Renal cortex interstitium (tissue), 11 donors: ENCODE measurements at regions not wholly inside any gene's neighbourhood (a gene's known extent, or its start where the extent isn't known, plus 50 kb on each side); places are given as distances from the start of the nearest gene placed in this dataset.

Source experiments
- DNase-seq, 11 donors: peaks; one replicate each; pipeline ENCODE4 v3.0.0-alpha.2; 2013; ENCODE audit warnings: low read depth in 9 of 11, low spot score in 4 of 11; ENCODE audit errors: extremely low read depth in 1 of 11

DNA sequence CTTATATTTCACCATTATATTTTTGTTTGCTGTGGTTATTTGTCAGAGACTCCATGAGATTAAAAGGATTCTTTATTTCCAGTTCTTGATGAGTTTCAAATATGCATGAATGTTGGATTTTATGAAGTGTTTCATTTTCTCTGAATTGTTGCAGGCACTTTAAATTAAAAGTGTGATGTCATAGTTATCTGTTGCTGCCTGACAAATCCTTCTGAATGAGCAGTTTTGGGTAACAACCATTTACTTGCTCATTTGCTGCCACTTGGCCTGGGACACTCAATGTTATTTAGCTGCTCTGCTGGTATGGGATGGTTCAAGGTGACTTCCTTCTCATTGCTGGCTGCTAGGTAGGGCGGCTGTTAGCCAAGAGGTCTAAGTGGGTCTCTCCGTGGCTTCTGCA lies 173.5 kb downstream of the LPIN1 start:
- no peak for DNase-seq

DNA sequence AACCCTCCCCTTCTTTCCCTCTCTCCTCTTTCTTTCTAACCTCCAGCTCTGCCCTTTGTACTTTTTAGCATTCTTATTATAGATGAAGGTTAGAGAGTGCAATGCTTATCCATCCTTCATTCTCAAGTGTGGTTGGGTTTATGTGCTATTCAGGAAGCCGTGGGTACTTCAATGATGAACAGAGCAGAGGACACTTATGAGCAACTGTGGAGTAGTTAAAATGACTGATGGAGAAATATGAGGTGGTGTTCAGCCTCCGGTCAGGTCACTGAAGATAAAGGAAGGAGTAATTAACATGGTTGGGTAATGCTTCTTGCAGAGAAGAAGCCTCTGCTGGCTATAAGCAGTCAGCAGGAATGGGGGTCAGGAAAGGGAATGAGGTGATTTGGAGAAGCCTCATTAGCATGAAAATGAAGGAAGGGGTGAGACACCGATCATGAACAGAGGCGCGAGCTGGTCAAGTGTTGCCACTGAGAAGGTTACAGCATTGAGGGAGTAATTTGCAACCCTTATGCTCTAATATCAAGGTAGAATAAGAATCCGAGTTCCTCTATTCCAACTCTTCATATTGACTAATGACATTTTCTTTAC lies 174.7 kb downstream of the LPIN1 start:
- DNase-seq = no peak

DNA sequence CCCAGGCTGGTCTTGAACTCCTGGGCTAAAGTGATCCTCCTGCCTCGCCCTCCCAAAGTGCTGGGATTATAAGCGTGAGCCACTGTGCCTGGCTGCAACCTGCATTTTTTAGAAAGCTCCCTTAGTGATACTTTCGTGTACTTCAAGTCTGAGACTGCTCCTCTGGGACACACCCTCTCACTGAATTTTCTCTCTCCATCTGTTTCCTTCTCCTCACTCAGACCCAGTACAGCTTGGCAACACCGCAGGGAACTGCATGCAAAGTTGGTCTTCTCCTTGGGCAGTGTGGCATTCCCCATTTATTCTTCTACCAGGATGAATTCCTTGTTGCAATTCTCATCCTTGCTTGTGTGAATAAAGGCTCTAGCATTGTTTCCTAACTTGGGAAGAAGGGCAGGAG lies 175.9 kb downstream of the LPIN1 start:
- no peak for DNase-seq

DNA sequence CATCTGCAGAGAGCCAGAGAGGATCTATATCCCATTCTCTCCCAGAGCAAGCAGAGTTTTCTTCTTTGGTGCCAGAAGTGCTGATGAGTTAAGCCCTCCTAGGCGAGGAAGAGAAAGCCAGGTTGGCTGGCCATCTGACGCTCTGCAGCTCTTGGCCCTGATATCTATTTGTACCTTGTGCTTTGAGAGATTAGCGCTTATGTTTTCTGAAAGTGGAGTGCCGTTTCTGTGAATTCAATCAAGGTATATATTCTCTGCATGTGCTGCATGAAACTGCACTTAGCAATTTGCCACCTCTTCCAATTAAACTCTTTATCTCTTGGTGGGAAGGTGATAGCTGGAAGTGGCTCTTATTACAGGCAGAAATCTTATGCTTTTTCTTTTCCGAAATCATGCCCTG lies 177.5 kb downstream of the LPIN1 start:
- DNase-seq = no peak

DNA sequence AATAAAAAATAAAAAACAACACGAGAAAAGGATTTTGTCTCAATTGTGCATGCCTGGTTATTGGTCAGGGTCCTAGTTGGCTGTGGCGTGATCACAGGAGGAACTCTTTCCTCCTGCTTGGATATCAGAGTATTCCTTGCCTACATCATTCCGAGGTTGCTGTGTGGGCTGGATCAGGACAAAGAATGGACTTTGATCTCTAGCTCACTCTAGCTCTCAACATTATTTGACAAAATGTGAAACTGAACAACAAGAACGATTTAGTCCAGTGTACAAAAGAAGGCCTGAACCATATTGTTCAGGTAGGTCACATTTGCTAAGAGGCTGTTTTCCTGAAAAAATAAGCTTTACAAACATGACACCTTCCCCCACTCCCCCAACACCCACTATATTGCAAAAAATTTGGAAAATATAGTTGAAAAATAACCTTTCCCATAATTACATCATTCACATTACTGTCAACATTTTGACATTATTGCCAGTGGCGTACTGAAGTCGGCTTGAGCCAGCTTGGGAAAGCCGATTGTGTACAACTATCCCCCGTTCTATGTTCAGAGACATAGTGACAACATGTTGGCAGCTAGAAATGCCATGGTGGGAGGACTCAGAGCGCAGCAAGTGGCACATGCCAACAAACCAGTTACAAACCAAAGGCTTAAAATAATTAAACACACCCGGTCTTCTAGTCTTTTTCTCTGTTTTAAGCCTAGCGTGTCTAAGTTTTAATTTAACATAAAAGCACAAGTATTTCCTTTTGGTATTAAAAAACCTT lies 179.0 kb downstream of the LPIN1 start:
- no peak for DNase-seq

DNA sequence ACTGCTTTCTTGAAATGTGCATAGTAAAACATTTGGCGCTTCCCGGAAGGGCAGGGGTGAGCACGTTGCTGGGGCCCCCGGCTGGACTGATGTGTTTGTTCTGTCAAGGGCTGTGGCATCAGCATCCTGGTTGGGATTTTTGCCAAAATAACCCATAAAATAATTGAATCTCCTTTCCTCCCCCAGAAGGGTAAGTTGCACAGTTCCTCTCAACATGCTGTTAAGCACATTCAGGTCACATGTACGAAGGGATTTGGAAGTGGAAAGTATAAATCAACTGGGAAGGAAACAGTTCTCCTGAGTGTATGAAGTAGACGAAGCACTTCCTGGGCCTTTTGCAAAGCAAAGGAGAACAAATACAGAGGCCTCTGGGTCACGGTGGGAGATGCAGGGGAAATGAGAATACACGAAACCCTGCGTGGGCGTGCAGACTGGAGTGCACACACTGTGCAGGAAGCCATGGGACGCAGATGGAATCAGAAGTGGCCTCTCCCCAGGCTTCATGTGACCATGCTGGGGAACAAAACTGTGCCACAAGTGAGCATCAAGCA lies 183.9 kb downstream of the LPIN1 start:
- DNase-seq = peak; percentile 24 to 63 (median 32)

DNA sequence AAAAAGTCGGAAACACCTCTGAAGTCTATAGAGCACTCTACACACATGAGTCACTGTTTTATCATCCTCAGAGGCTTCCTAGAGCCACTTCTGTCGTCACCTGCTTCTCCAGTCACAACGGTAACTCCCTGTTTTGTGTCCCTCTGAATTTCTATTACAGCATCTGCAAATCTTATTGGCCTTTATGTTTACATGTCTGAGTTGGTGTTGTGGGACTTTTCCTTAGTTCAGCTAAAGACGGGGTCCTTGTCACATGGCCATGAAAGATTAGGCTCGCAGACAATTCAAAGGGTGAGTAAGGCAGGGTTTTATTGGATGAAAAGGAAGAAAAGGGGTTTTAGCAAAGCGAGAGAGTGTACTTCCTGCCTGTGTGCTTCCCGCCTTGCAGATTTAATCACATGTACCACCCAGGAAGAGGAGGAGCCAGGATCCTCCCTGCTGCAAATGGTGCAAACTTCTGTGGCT lies 185.6 kb downstream of the LPIN1 start:
- no peak for DNase-seq

DNA sequence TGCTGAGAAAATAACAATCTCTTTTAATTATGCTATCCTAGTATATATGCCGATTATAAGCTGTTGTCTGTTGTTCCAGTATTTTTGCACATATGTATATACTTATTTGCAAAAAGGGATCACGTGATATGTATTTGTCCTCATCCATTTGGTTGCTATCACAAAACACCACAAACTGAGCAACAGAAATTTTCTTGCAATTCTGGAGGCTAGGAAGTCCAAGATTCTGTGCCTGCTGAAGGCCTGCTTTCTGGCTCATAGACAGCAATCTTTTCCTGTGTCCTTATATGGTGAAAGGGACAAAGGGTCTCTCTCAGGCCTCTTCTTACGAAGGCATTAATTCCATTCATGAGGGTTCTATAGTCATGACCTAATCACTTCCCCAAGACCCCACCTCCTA lies 186.5 kb downstream of the LPIN1 start:
- no peak for DNase-seq

DNA sequence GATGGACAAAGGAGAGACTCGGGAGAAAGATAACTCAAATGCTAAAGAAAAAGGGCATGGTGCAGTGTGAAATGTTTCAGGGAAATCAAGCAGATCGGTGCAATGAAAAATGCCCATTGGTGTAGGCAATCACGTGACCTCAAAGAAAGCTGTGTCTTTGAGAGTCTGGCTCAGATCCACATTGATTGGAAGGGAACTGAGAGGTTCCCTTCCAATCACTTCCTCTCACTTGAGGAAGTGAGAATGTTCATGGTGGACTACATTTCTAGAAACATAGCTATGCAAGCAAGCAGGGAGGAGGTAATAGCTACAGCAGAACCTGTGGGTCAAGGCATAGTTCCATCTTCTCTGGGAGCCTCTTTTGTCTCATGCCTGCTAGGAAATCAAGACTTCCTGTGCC lies 187.4 kb downstream of the LPIN1 start:
- DNase-seq = no peak

DNA sequence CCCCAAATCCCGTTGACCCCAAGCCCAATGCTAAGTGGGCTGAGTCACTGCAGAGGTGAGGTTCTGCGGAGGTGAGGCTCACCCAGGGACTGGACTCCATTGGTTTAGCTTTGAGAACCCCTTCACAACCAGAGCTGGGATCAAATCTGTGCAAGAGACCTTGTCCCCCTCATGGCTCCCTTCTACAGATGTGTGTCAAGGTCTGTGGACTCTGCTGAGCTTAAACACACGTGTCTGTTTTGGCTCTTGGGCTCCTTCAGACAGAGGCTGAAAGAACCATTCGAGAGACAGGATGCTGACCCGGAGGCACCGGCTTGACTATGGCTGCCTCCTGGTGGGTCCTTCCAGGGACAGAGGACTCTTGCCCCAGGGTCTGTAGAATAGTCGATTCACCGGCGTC lies 190.3 kb downstream of the LPIN1 start:
- DNase-seq = no peak

DNA sequence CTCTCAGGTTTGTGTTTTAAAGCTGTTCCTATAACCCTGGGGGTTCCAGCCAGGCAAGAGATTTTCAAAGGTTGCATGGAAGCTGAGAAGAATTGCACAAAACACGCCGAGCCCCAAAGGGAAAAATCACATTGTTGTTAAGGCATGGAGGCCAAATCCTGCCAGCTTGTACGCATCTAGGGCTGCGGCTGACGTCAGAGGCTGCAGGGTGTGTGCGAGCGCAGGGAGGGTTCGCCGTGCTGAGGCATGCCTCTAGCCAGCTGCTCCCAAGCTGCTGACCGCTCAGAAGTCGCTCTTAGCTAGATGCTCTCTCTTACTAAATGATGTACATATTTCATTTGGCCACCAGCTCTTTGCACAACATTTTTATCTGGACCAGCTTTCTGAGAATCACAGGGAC lies 191.8 kb downstream of the LPIN1 start:
- DNase-seq = peak in 1 of 11 donors; percentile 23

DNA sequence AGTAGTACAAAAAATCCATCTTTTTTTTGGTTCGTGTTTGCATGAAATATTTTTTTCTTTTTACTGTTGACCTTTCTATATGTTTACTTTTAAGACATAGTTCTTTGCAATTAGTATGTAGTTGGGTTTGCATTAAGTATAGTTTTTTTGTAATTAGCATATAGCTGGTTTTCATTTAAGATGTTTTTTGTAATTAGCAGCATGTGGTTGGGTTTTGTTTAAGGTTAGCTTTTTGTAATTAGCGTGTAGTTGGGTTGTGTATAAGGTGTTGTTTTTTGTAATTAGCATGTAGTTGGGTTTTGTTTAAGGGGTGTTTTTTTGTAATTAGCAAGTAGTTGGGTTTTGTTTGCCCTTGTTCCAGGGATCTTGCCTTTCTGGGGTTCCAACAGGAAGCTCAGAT lies 193.1 kb downstream of the LPIN1 start:
- DNase-seq = no peak

DNA sequence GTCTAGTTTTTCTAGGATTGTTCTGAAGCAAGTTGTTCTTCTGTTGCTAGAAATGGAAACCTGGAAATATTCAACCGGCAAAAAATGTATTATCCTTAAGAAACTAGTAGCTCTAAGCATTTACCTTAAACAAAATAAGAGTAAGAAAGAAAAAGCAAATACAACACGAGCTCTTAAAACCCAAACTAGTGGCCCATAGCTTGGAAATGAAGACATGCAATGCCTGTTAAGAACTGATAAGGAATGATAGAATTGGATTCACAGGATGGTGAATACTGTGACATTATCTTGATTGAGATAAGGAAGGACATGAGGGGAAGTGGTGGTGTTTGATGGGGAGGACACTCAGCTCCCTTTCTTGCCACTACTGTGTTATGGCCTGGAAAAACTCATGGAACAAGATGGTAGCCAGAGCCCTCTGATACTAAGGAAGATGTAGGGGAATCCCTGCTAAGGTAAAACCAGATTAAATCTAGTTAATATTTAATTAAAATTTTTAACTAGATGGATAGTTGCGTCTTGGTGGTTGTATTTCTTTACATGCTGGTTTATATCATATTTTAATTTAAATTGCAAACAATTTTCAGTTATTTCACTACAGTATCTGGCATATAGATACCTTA lies 193.8 kb downstream of the LPIN1 start:
- no peak for DNase-seq

DNA sequence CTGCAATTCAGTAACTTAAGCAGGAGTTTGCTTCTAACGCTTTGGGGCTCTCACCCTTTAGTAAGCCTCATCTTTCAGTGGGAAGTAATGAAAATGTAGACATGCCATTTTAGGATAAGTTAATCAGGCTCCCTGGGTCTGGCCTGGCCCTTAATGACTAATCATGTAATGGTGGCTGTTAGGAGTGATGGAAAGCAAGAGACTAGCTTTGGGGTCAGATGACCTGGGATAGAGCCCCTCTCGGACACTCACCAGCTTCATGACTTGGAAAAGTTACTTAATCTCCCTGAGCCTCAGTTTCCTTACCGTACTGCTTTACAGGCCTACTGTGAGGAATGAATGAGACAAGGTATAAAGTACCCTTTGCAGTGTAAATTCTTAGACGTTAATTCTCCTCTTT lies 194.4 kb downstream of the LPIN1 start:
- DNase-seq = no peak

DNA sequence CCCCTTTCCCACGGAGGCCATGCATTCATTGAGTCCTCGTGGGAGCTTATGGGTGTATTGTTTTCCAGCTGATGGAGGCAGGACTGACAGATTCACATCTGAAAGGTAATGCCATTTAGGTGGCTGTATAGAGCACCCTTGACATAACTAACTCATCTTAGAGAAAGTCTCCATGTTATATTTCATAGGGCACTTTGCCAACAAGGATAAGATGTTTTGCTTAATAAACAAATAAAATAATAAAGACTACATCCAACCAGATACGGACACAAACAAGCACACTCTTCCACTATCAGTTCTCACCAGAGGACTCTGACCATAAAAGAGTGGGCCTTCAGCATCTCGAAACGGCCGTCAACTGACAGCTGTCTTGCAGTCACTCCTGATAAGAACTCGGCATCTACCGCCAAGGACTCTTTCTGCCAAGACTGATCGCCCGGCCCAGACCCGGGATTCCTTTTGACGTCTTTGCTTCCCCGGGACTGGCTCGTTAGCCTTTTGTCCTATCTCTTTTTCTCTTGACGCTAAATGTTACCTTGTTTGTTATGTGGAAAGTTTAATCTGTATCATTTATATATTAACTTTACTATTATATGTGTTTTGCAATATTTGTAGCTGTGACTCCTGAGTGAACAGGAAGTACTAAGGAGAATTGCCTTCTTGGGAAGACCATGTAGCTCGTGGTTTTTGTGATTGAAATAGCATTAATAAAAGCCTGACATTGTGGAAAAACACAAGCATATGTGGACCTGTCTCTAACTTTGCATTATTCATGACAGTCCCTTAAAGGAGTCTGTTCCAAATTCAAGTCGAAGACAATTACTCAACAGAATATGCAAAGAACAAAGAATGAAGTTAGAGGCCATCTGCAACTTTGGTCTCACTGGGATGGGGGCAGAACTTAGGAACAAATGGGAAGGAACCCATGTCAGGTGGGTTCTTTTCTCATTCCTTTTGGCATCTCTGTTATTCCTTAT lies 195.1 kb downstream of the LPIN1 start:
- DNase-seq = no peak

DNA sequence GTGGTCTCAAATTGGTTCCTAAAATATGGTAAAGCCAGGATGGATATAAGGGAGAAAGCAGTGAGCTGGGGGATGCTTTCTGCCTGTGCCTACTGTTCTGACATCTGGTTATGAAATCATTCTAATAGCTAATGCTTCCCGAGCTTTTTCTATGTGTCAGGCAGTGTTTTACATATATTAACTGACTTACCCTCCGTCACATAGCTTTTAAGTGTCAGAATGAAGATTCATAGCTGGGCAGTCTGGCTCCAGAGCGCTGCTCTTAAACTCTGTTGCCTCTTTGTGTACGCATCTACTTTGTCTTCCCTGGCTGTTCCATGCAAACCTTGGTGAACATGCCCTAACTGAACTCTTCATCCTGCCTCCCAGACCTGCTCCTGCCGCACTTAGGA lies 195.7 kb downstream of the LPIN1 start:
- DNase-seq = no peak

DNA sequence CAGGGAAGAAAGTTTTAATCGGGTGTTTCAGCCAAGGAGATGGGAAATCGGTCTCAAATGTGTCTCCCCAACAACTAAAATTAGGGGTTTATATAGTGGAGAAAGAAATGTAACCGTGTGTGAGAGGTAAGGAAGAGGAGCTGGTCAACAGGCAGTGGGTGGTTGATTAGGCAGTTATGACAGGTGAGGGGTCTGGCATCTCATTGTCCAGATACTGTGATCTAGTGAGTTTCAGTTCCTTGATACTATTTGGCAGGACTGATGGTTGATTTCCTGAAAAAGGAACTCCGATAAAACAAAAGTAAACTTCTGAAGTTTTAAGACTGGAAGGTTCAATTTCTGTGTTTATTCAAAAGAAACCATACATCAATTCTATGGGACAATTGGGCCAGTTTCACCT lies 197.9 kb downstream of the LPIN1 start:
- DNase-seq = no peak

DNA sequence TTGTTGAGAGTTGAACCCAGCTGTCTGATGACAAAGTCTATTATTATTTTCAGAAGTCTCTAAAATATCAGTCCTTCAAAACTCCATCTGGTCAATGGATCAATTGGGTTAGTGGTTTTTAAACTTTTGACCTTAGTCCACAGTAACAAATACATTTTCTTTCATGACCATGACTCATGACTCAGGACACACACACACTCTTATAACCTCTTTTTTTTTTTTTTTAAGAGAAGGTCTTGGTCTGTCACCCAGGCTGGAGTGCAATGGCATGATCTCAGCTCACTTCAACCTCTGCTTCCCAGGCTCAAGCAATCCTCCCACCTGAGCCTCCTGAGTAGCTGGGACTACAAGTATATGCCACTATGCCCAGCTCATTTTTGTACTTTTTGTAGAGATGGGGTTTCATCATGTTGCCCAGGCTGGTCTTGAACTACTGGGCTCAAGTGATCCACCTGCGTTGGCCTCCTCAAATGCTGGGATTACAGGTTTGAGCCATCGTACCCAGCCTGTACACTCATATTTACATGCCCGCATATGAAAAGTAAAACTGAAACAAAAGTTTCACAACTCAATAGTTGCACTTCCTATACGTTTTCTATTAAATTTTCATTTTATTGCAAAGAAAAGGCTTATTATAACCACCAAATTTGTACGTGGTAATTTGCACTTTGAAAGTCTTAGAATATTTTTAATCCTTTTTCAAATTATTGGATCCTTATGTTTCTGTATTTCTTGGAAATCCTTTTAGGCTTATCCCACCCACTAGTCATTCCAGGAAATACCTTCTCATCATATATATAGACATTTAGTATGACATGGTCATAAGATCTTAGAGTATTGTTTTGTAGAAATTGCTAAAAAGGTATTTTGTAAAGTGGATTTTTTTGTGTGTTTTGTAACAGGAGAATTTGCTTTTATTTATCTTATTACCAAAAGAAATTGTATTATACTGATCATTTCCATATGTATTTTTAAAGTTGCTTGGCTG lies 199.0 kb downstream of the LPIN1 start:
- DNase-seq = no peak
